Tibial nerve (tissue), 3 donors: ENCODE measurements at regions not wholly inside any gene's neighbourhood (a gene's known extent, or its start where the extent isn't known, plus 50 kb on each side); places are given as distances from the start of the nearest gene placed in this dataset.
A peak's percentile ranks its signal among the peaks of the same experiment; 100 is the strongest.

ENCODE experiments used
- POLR2A ChIP-seq, 2 donors: fragments of 450-650 bp; IDR thresholded peaks; one replicate each; pipeline ENCODE4 v1.6.1; 2017; ENCODE audit warnings: antibody characterized with exemption in 2 of 2, mild to moderate bottlenecking in 2 of 2, moderate library complexity in 2 of 2
- TF ChIP-seq, protein P1 (sequence below), 5 experiments: fragments of 200-600 bp in 3 of 5; fragments of 450-650 bp in 2 of 5; sonication (generic) in 3 of 5; IDR thresholded peaks; one replicate each; pipeline ENCODE4 v1.5.1; 2016 to 2019; ENCODE audit warnings: antibody characterized with exemption in 5 of 5, mild to moderate bottlenecking in 3 of 5, moderate library complexity in 2 of 5

DNA sequence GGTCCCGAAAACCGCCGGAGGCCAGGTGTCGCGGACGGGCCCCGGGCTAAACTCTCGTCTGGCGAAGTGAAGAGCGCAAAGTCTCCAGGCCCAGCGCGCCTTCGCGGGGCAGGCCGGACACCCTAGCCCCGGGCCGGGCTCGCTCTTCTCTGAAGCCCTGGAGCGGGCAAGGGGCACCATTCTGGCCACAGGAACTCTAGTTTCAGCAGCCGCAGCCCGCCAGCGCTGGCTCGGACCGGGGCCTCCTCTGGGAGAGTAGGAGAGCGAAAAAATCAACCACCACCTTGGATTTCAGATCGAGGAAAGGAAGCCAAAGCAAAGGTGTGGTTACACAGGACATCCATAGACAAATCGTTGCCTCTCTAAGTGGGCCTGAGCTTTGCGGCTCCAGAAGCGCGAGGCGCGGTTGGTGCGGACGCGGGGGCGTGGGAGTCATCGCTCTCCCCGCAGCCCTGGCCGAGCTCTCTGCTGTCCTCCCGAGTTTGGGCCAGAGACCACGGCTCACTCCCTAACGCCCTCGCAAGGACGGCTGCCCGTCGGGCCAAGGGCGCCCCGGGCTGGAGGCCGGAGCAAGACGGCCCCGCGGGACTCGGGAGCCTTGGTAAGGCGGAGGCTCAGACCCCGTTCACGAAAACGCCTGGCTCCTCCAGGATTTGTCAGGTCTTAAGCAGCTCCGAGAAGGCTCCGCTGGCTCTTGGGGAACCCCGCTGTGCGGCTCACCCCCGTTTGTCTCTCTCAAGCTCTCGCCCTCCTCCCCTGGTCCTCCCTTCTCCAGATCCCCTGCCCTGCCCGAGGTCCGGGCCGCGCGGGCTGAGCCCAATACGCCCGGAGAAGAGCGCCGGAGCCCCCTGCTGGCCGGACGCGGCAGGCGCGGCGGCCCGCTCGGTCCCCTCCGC lies 132.9 kb upstream of the DPYD start:
- TF ChIP-seq, protein P1, sequence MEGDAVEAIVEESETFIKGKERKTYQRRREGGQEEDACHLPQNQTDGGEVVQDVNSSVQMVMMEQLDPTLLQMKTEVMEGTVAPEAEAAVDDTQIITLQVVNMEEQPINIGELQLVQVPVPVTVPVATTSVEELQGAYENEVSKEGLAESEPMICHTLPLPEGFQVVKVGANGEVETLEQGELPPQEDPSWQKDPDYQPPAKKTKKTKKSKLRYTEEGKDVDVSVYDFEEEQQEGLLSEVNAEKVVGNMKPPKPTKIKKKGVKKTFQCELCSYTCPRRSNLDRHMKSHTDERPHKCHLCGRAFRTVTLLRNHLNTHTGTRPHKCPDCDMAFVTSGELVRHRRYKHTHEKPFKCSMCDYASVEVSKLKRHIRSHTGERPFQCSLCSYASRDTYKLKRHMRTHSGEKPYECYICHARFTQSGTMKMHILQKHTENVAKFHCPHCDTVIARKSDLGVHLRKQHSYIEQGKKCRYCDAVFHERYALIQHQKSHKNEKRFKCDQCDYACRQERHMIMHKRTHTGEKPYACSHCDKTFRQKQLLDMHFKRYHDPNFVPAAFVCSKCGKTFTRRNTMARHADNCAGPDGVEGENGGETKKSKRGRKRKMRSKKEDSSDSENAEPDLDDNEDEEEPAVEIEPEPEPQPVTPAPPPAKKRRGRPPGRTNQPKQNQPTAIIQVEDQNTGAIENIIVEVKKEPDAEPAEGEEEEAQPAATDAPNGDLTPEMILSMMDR (IDR thresholded peaks at IDR 0.05) = peak; percentile 88 to 94 (median 90)
- no peak for TF ChIP-seq POLR2A (IDR thresholded peaks at IDR 0.05)
